Mammary epithelial cell (primary cell): ENCODE measurements at regions not wholly inside any gene's neighbourhood (a gene's known extent, or its start where the extent isn't known, plus 50 kb on each side); places are given as distances from the start of the nearest gene placed in this dataset.

Source experiments
- EZH2 ChIP-seq: IDR thresholded peaks from 2 replicates; pipeline ENCODE4 v1.6.1; 2012; ENCODE audit warnings: low read length, inconsistent platforms, borderline replicate concordance
- TF ChIP-seq, protein P1 (sequence below), 2 donors: IDR thresholded peaks in 1 of 2; conservative IDR thresholded peaks in 1 of 2; 2 replicates each; pipeline ENCODE4 v1.5.1; 2011 to 2012; ENCODE audit warnings: inconsistent platforms in 2 of 2, low read length in 2 of 2, mild to moderate bottlenecking in 2 of 2, control low read depth in 1 of 2, low read depth in 1 of 2; ENCODE audit not compliant: insufficient read depth in 1 of 2; ENCODE audit errors: extremely low read depth in 1 of 2

DNA sequence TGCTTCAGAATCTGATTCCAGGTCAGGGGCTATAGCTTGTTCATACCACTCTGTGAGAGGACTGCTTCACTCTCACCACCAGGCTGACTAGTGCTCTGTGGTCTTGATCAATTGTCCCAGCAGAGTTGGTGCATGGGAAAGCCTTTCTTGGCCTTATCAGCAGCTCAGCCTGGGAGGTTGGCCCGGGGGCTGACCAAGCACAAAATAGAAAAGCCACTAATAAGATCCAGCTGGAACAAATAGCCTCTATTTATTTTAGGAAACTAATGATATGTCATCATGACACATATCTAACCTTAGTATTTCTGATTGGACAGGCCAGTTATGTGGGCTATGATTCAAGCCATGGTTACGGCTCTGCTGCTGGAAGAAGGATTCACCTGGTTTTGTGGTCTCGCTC is 134.2 kb downstream of the GDAP2 start:
- no peak for TF ChIP-seq EZH2
- TF ChIP-seq, protein P1, sequence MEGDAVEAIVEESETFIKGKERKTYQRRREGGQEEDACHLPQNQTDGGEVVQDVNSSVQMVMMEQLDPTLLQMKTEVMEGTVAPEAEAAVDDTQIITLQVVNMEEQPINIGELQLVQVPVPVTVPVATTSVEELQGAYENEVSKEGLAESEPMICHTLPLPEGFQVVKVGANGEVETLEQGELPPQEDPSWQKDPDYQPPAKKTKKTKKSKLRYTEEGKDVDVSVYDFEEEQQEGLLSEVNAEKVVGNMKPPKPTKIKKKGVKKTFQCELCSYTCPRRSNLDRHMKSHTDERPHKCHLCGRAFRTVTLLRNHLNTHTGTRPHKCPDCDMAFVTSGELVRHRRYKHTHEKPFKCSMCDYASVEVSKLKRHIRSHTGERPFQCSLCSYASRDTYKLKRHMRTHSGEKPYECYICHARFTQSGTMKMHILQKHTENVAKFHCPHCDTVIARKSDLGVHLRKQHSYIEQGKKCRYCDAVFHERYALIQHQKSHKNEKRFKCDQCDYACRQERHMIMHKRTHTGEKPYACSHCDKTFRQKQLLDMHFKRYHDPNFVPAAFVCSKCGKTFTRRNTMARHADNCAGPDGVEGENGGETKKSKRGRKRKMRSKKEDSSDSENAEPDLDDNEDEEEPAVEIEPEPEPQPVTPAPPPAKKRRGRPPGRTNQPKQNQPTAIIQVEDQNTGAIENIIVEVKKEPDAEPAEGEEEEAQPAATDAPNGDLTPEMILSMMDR (conservative IDR thresholded peaks at IDR 0.05 in 1 of 2, IDR thresholded peaks at IDR 0.05 in 1 of 2; ENCODE audit: extremely low read depth in 1 of 2, insufficient read depth in 1 of 2, low read depth in 1 of 2, low read length in 2 of 2) = peak in 1 of 2 donors; percentile 13
